HFF-Myc (cell line): ENCODE measurements at regions not wholly inside any gene's neighbourhood (a gene's known extent, or its start where the extent isn't known, plus 50 kb on each side); places are given as distances from the start of the nearest gene placed in this dataset.
"Not testable (repeated sequence)": the region's sequence is repeated elsewhere in the genome, so short reads cannot be mapped to it uniquely, and the experiment has no call there.

Experiments
- DNase-seq: peaks from one replicate; pipeline ENCODE4 v3.0.0-alpha.2; 2011; ENCODE audit warnings: low read depth; ENCODE audit errors: extremely low read depth
- H3K4me3 ChIP-seq: replicated peaks from 2 replicates; pipeline ENCODE4 v1.5.1; 2011; ENCODE audit warnings: low read depth, mild to moderate bottlenecking, control low read depth, low read length
- TF ChIP-seq, protein P1 (sequence below): IDR thresholded peaks from 2 replicates; pipeline ENCODE4 v1.5.1; 2012; ENCODE audit warnings: mild to moderate bottlenecking, low read depth, low read length, control low read depth; ENCODE audit errors: missing control alignments

GRCh38 chr5:89307972-89308371 lies 425.0 kb upstream of the MEF2C start:
- H3K4me3 ChIP-seq: no peak overlapping the region
- no peak for DNase-seq
- TF ChIP-seq, protein P1, sequence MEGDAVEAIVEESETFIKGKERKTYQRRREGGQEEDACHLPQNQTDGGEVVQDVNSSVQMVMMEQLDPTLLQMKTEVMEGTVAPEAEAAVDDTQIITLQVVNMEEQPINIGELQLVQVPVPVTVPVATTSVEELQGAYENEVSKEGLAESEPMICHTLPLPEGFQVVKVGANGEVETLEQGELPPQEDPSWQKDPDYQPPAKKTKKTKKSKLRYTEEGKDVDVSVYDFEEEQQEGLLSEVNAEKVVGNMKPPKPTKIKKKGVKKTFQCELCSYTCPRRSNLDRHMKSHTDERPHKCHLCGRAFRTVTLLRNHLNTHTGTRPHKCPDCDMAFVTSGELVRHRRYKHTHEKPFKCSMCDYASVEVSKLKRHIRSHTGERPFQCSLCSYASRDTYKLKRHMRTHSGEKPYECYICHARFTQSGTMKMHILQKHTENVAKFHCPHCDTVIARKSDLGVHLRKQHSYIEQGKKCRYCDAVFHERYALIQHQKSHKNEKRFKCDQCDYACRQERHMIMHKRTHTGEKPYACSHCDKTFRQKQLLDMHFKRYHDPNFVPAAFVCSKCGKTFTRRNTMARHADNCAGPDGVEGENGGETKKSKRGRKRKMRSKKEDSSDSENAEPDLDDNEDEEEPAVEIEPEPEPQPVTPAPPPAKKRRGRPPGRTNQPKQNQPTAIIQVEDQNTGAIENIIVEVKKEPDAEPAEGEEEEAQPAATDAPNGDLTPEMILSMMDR: no peak

- H3K4me3 ChIP-seq, DNase-seq: not testable (repeated sequence)
These were observed 424.2 kb upstream of the MEF2C start for GRCh38 chr5:89307141-89307540.

DNA sequence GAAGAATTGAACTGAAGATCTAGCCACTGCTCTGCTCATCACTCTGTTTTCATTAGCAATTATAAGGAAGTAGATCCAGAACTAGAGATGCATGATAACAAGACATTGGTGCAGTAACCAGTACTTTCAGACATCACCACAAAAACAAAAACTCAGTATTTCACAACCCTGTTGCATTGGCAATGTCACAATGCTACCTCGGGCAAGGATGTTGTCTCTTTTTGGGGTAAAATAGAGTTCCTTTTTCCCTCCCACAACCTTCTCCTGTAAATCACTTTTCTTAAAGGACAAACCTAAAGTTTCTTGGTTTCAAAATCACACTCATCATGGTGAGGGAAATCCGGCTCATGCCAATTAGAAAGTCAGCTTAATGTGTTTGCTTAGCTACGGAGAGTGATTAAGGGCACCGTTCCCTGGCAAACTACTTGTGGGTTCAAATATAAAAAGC lies 420.1 kb upstream of the MEF2C start:
- H3K4me3 ChIP-seq: no peak overlapping the region
- TF ChIP-seq, protein P1: no peak
- no peak for DNase-seq

- H3K4me3 ChIP-seq: no peak overlapping the region
- TF ChIP-seq, protein P1: no peak
- DNase-seq: no peak
These were observed 419.3 kb upstream of the MEF2C start for GRCh38 chr5:89302102-89302891.

DNA sequence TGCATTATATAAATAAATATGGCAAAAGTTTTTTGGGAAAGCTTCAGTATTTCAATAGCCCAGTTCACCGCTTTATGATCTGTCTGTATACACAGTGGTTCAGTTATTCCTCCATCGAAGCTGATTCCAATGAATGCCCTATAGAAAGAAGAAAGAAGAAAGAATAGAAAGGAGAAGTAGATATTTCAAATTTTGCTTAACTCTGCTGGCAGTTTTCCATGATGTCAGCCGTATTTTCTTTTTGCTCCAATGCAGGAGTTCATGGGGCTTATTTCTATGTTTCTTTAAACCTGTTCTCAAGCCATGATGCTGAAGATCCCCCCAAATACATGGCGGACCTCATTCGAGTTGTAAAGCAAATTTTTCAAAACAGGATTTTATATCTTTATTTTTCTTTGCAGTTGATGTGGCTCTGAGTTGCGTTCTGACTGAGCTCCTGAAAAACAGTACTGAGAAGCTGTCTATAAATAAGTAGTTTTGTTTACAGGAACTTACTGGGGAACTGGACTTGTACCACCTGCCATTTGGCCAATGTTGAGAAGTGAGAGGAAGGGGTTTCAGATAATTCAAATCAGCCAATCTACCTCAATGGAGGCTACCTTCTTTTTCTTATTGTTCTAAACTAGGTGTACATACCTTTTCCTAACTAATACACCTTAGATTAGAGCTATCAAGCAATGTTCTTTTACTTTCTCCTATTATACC lies 418.5 kb upstream of the MEF2C start:
- no peak overlapping the region for H3K4me3 ChIP-seq

GRCh38 chr5:89300426-89300970 lies 417.5 kb upstream of the MEF2C start:
- DNase-seq: no peak
- TF ChIP-seq, protein P1: no peak
- H3K4me3 ChIP-seq: no peak overlapping the region

More for the DNA sequence above, 418.5 kb upstream of the MEF2C start:
- TF ChIP-seq, protein P1: no peak
- no peak for DNase-seq

GRCh38 chr5:89299998-89300397 lies 417.0 kb upstream of the MEF2C start:
- no peak for DNase-seq
- TF ChIP-seq, protein P1: no peak
- no peak overlapping the region for H3K4me3 ChIP-seq
